ENCODE measurements at regions not wholly inside any gene's neighbourhood (a gene's known extent, or its start where the extent isn't known, plus 50 kb on each side); places are given as distances from the start of the nearest gene placed in this dataset.
"Not testable (repeated sequence)": the region's sequence is repeated elsewhere in the genome, so short reads cannot be mapped to it uniquely, and the experiment has no call there.

DNA sequence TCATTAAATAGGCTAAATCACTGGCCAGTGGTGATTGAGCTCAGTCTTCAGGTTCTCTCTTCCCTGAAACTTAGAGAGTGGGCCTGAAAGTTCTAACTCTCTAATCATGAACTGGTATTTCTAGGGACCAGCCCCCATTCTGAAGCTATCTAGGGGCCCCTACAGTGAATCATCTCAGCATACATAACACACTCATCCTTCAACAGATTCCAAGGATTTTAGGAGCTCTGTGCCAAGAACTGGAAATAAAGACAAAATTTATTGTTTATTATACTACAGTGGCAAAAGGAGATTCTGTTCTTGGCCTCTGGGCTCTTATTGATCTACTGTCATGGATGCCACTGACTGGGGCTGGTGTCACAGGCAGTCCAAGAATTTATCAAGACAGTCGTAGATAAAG is 263.8 kb upstream of the IGFBP7 start:
- DNase-seq, result no peak

DNA sequence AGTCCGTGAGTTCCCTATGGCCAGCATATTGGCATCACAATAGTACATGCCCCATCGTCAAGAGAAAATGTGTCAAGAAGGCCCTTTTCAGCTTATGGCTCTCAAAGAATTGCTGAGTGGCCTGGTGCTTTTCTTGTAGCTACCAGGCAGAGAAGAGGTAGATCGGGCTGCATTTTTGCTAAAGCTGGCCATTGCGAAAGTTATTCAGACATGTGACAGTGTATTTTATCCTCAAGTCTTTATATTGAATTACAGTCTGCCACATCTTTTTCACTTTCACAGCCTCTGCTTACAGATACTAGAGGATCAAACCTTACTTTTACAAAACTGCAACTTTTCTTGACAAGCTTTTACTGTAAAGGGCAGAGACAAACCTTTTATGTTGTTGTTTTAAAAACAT is 261.5 kb upstream of the IGFBP7 start:
- no peak for DNase-seq

DNA sequence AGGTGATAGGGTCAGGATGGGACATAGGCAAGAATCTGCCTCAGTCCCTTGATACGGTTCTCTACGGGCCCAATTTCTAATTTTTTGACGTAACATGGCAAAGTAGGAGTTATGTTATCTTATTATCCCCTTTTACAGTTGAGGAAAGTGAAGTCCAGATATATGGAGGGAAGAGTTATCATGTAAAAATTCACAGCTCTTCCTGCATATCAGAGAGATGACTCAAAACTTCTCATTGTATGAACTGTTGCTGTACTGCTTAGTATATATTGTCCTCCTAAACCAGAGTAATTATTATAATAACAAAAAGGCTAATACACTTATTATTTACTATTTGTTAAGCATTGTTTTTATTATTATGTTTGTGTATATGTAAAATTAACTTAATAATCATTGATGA is 260.5 kb upstream of the IGFBP7 start:
- no peak for DNase-seq

DNA sequence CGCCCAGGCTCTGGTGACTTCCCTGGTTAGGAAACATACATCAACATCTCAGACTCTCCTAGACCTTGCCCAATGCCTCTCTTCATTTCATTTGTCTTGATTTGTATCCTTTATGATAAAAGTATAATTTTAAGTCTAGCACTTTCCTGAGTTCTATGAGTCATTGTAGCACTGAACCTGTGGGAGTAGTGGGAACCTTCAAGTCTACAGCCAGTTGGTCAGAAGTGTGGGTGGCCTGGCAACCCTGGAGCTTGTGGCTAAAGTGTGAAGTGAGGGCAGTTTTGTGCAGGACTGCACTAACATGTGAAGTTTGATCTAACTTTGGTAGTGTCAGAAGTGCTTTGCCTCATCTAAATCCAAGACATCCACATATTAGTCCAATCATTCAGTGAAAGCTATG is 259.3 kb upstream of the IGFBP7 start:
- DNase-seq, result no peak

DNA sequence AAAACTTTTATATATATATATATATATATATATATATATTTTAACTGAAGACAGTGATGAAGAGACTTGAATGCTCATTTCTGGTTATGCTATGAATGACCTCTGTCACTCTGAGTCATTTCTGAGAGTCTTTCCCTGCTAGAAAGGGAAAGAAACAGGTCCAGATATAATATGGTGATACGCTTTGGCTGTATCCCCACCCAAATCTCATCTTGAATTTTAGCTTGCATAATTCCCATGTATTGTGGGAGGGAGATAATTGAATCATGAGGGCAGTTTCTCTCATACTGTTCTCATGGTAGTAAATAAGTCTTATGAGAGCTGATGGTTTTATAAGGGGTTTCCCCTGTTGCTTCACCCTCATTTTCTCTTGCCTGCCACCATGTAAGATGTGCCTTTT is 254.1 kb upstream of the IGFBP7 start:
- DNase-seq, result no peak

DNA sequence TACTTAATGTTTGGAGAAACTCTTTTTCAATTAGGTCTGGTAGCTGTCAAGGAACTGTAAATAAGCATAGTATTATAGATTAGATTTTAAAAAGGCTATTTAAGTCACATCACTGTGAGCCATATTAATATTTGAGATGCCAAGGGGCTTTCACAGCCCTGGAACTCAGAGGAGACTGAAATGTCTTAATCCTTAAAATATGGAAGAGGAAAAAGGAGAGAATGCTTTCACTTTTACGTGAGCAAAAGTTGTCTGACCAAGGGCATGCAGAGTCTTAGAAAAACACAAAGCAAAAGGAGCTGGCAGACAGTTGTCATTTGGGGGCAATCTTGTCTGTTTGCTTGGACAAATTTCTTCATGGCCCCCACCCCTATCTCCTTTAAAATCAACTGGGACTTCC is 253.2 kb upstream of the IGFBP7 start:
- no peak for DNase-seq

DNA sequence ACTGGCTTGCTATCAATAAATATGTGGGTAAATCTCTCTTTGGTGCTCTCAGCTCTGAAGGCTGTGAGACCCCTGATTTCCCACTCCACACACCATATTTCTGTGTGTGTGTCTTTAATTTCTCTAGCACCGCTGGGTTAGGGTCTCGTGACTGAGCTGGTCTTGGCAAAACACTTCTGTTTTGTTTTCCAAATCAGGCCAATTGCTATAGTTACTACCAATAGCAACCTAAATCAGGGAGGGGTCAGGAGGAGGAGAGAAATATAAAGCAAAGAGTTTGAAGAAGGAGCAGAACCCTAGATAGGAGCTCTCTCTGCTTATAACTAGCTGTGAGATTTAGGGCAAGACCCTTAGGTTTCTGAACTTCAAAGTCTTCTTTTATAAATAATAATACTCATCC is 250.5 kb upstream of the IGFBP7 start:
- DNase-seq, result no peak

DNA sequence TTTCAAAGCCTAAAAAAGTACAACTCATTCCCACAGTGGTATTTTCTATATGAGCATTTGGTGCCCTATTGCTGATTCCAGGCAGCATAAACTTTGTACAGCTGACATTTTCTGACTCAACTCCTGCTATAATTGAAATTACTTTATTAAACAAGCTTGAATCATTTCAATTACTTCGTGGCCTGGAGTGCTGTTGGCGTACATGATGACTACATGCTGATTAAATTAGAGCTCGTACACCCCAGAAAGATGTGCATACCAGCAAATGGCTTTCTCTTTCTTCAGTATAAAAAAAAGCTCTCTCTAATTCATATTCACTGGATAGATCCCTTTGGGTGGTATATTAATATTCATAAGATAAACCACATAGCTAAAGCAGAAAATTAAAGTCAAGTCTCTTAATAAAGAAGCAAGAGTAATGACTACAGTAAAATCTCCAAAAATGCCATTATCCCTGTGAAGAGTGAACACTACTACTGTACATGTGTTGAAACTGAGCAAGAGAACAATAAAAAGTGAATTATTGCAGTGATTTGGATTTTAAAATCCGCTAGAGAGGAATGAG is 245.0 kb upstream of the IGFBP7 start:
- no peak for DNase-seq

DNA sequence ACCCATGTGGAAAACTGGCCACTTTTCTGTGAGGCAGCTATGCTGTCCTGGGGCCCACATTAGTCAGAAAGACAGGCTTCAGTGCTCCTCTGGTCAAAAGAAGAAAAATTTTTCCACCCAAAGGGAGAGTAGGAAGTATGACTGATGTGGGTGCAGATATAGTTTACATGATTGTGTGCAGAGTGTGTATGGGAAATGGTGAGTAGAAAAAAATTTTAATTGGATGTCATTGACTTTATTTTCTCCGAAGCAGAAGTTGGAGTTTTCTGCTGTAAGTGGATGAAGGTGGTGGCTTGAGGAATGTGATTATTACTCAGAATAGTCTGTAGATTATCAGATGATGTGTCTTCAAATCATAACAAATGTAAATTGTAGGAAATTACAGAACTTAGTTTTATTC is 241.5 kb upstream of the IGFBP7 start:
- DNase-seq, result no peak

DNA sequence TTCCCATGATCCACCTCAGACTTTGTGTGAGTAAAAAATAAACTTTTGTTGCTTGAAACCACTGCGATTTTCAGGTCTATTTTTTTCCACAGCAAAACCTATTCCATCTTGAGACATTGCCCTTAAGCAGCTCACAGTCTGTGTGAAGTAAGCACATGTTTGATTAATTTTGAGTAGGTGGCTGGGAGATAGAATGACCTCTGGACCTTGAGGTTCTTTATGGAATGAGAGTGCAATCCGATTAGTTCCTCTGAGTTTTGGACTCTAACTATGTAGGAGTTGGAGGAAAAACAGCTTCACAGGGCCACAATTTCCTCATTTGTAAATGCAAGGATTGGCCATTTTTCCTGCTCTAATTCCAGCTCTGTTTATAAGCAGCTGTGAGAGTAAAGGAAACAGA is 234.1 kb upstream of the IGFBP7 start:
- DNase-seq, result no peak

DNA sequence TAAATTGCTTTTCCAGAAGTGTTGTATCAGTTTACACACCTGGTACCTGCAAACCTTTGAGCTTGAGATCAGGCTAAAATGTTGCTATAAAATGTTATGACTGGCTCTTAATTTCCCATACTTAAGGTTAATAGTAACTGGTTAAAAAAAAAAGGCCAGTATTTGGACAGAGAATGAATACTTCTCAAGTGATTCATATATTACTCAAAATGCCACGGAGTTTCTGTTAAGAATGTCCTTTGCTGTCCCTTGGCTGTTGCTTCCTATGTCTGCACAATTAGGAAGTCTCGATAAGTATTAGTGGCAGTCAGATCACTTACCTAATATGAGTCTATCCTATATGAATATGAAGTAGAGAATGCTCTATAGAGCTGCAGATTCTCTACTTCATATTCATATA is 232.2 kb upstream of the IGFBP7 start:
- DNase-seq, result no peak

DNA sequence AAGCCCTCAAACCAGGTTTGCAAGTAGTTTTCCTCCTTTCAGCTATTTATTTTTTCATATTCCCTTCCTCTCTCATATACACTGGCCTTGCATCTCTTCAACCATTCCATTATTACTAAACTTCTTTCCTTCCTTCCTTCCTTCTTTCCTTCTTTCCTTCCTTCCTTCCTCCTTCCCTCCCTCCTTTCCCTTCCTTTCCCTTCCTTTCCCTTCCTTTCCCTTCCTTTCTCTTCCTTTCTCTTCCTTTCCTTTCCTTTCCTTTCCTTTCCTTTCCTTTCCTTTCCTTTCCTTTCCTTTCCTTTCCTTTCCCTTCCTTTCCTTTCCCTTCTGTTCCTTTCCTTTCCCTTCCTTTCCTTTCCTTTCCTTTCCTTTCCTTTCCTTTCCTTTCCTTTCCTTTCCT is 228.7 kb upstream of the IGFBP7 start:
- DNase-seq, result not testable (repeated sequence)

DNA sequence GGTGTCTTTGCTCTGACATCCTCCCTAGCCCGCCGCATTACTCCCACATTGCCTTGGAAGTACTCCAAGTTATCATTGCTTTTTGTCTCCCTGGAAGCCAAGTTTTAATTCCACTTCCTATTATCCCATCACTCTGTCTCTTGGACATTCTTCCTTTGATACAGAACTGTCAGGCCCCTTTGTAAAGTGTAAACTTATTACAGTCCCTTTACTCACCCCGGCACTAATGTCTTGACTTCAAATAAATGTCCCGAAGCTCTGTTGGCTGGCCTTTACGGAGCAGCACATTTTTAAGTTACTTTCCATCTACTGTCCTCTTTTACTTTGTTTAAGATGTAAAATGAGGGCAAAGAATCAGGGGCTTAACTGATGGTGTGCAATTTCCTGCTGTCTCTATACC is 223.5 kb upstream of the IGFBP7 start:
- no peak for DNase-seq

DNA sequence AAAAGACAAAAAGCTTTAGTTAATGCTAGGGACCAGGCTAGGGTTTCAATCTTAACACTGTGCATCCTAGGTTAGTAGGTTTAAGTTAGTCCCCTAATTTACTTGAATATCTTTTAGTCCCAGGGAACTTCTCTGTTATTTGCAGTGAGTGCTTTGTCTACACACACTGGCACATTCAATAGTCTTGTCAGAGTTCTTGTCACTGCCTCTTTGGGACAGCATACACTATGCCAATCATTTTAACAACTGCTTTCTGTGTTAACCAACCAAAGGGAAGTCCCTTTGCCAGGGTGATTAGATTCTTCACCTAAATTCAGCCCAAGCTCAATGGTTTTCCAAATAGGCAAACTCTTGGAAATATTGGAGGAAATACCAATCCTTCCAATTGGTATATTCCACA is 221.8 kb upstream of the IGFBP7 start:
- no peak for DNase-seq

DNA sequence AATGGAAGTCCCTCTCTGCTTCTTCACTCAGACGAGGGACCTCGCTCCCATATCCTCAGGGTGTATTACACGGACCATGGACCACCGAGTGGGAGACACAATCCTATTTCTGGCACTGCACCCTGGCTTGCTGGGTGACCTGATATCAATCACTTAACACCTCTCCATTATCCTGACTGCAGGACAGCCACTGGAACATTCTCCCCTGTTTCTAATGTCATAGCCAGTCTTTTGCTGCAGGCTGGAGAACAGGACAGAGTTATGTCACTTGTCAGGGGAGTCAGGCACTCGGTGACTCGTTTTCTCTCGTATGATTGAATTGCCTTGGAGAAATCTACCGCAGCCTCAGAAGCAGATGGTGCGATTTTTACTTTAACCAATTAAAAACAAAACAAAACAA is 219.1 kb upstream of the IGFBP7 start:
- DNase-seq, result no peak

DNA sequence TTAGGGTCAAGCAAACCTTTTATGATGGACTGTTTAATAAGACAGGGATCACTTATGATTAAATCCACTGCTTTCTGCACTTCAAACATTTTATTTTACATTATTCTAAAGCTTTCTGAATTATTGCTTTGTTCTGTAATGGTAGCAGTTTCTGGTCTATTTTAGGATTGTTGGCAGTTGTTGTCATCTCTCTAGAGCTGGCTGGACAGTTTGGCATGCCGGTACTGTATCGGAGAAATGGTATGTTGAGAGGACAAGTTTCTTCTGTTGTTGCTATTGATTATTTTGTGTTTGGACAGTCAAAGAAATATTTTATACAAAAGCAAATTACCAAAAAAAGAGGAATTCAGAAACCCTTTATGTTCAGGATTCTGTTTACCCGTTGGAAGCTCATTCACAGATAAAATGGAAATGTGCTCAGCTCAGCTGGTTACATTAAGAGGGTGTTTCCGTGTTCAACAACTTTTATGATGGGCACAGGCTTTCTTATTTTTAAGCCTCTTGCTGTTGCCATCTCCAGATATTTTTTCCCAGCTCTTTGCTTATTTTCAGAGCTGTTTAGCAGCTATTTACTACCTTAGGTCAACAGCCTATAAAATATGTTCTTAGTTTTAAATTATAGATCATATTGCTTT is 214.6 kb upstream of the IGFBP7 start:
- DNase-seq, result no peak

DNA sequence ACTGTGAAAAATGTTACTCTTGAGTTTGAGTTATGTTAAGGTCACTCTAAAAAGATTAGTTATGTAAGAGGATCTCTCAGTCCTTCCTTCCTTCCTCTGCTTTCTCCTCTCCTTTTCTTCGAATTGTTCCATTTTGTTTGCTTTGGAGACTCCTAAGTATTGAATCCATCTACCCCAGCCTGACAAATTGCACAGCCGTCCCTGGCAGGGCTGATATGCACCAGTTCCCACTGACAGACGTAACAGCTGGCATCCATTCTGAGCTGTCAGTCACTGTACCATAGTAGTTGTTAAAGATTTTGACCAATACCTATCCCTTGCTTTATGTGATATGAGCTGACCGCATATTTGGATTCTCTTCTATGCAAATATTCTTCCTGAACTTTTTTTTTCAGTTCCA is 210.7 kb upstream of the IGFBP7 start:
- no peak for DNase-seq

DNA sequence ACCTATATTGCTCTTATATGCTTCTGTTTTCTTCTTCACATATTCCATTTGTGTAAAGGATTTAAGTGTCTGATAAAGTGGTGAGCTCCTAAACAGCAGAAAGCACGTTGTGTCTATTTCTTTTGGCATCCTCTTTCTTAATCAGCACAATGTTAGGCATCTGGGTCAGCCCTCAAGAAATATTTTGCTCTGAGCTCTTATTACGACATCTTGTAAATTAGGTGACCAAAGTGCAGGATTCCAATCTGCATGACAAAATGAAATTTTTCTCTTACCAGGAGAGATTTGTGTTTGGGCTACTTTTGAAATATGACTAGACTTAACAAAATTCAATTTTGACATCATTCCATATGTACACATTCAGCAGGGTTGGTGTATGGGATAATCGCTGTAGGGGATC is 210.0 kb upstream of the IGFBP7 start:
- no peak for DNase-seq

DNA sequence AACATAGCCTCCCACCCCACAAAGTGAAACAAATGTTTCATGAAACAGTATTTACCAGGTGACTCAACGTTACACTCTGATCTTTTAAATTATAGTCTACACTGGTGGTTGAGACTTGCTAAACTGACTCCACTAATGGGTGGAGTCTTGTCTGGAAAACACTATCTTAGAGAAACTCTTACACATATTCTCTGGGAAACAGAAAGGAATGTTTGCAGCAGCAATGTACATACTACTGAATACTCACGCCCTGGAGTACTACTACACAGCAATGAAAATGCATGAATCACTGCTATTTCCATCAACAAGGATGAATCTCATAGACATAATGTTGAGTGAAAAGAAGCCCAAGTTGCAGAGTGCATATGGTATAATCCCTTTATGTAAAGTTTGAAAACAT is 208.5 kb upstream of the IGFBP7 start:
- no peak for DNase-seq

DNA sequence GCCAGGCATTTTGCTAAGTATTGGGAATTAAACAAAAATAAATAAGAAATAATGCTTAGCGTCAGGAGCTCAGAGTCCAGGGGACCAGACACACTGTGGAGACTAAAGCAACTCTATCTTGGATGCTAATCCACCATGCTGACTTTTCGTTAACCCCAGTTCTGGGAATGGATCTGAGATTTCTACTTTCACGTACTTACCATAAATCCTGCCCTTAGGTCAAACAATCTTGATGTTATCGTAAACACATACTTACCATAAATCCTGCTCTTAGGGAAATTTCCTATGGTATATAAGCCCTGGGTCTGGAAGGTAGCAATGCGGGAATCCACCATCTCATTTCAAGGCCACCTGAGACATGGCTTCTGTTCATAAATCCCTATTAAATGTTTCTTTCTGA is 204.5 kb upstream of the IGFBP7 start:
- DNase-seq, result no peak

DNA sequence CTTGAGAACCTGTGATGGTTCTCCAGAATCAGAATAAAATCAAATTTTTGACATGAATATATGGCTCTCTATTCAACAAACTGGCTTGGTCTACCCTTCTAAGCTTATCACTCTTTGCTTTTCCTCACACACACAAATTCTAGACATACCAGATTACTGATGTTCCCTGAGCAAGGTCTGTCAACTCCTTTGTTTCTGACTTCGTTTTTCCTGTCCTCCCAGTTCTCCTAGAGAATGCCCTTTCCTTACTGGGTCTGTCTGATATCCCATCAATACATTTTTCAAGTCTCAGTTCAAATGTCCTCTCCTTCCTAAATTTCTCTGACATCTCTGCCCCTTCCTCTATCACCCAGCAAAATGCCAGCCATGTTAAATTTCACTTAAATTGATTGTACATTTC is 202.1 kb upstream of the IGFBP7 start:
- DNase-seq, result no peak

DNA sequence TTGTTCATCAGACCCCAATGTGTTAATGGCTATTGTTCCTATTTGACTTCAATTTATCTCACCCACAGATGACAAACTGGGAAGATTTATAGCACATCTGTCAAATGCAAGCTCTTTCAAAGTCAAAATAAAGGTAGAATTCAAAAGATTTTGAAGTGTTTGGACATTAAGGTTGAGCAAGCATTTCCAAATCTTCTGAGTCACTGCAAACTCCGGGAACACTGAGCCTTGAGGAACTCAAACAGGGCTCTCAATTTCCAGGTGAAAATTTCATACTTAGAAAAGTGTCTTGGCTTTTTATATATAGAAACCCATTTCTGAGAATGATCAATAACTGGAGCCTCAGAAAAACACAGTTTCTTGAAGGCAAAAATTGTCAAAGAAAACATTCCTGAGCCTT is 199.5 kb upstream of the IGFBP7 start:
- DNase-seq, result no peak

DNA sequence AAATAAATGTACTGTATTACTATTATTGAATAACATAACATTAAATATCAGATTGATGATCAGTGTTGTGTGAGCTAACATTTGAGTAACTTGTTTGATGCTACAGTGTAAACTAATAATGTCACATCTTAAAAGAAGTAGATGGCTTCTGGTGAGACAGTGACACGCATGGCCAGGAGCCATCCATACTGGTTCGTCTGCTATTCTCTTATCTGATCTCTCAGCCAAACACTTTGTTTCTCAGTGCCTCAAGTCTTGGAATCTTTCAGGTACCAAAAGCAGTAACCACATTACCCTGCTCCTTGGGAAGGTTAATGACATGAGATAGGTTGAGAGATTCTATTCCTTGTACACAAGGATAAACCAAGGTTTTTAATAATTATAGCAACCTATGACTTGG is 198.1 kb upstream of the IGFBP7 start:
- no peak for DNase-seq

DNA sequence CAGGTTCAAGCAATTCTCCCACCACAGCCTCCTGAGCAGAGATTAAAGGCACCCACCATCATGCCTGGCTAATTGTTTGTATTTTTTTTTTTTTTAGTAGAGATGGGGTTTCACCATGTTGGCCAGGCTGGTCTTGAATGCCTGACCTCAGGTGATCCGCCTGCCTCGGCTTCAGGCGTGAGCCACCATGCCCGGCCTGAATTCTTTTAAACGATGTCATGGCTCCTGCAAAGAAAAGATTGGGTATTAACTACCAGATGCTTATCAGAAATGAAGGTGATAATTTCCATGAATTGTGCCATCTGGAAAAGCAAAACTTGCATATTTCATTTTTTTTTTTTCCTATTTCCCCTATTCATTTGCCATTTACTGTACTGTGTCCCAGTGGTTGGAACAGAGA is 195.7 kb upstream of the IGFBP7 start:
- no peak for DNase-seq

DNA sequence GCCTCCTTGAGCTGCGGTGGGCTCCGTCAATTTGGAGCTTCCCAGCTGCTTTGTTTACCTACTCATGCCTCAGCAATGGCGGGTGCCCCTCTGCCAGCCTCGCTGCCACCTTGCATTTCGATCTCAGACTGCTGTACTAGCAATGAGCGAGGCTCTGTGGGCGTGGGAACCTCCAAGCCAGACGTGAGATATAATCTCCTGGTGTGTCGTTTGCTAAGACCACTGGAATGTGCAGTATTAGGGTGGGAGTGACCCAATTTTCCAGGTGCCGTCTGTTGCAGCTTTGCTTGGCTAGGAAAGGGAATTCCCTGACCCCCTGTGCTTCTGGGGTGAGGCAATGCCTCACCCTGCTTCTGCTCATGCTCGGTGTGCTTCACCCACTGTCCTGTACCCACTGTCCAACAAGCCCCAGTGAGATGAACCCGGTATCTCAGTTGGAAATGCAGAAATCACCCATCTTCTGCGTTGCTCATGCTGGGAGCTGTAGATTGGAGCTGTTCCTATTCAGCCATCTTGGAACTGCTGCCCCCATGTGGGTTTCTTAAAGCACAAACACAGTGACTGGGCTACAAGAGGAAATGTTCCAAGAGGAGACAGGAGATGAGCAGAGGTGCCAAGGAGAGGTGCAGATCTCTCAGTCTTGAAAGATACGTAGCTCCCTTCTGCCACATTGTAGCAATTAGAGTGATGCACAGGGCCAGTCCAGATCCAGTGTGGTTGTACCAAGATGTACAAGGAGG is 193.0 kb upstream of the IGFBP7 start:
- no peak for DNase-seq

All from NCI-H526 (cell line).